B cell (primary cell): ENCODE measurements at regions not wholly inside any gene's neighbourhood (a gene's known extent, or its start where the extent isn't known, plus 50 kb on each side); places are given as distances from the start of the nearest gene placed in this dataset.
"Not testable (repeated sequence)": the region's sequence is repeated elsewhere in the genome, so short reads cannot be mapped to it uniquely, and the experiment has no call there.

ENCODE experiments used
- ATAC-seq: fragments of 200-7000 bp; cut with Tn5 transposase; one replicate; pipeline ENCODE4 v1.10.0; 2021; ENCODE audit warnings: low read depth, mild to moderate bottlenecking, moderate number of reproducible peaks, moderate library complexity
- CTCF ChIA-PET: fragments of 350-600 bp; sonication (Branson Sonifier 250); formaldehyde crosslinking; loops from one replicate; lab custom pipeline; 2021; ENCODE audit warnings: antibody characterized with exemption, inconsistent platforms; lab: Charles Lee
- POLR2A ChIA-PET: fragments of 350-600 bp; sonication (Branson Sonifier 250); formaldehyde crosslinking; loops from one replicate; lab custom pipeline; 2021; ENCODE audit warnings: antibody characterized with exemption; lab: Charles Lee
- DNase-seq: peaks from one replicate; pipeline ENCODE4 v3.0.0; 2013
- H2AFZ ChIP-seq: 2 replicates; pipeline ENCODE4 v1.6.1; 2012; ENCODE audit warnings: mild to moderate bottlenecking, low read depth, low read length; ENCODE audit not compliant: insufficient read depth, poor library complexity, severe bottlenecking
- H3K27ac ChIP-seq, 2 donors: 1 replicate in 1 of 2; 2 replicates in 1 of 2; pipeline ENCODE4 v1.5.1; 2012 to 2013; ENCODE audit warnings: low read length in 2 of 2, mild to moderate bottlenecking in 2 of 2, moderate library complexity in 1 of 2
- H3K27me3 ChIP-seq, 4 experiments: fragments of 200-600 bp in 1 of 4; sonication (generic) in 1 of 4; replicated peaks in 1 of 4; 1 replicate in 2 of 4; 2 replicates in 2 of 4; pipeline versions ENCODE4 v1.6.1 to v1.7.0; 2013 to 2016; ENCODE audit warnings: low read length in 3 of 4, mild to moderate bottlenecking in 2 of 4, mixed read lengths in 1 of 4, moderate library complexity in 1 of 4; ENCODE audit not compliant: insufficient read depth in 4 of 4, control insufficient read depth in 3 of 4; ENCODE audit errors: control extremely low read depth in 1 of 4
- H3K36me3 ChIP-seq, 2 experiments: replicated peaks in 1 of 2; 1 replicate in 1 of 2; 2 replicates in 1 of 2; pipeline versions ENCODE4 v1.6.1 to v1.7.1; 2013; ENCODE audit warnings: low read length in 1 of 2; ENCODE audit not compliant: insufficient read depth in 2 of 2, control insufficient read depth in 1 of 2; ENCODE audit errors: control extremely low read depth in 1 of 2, extremely low read depth in 1 of 2
- H3K4me1 ChIP-seq, 2 donors: fragments of 200-600 bp in 1 of 2; sonication (generic) in 1 of 2; 1 replicate in 1 of 2; 2 replicates in 1 of 2; pipeline versions ENCODE4 v1.5.1 to v1.6.1; 2013 to 2017; ENCODE audit warnings: low read length in 2 of 2; ENCODE audit not compliant: control insufficient read depth in 2 of 2, insufficient read depth in 2 of 2
- H3K4me2 ChIP-seq: replicated peaks from 2 replicates; pipeline ENCODE3; 2012; ENCODE audit warnings: mild to moderate bottlenecking, low read depth, low read length; ENCODE audit not compliant: poor library complexity, severe bottlenecking
- H3K4me3 ChIP-seq, 5 experiments: fragments of 200-600 bp in 1 of 5; sonication (generic) in 1 of 5; 1 replicate in 3 of 5; 2 replicates in 2 of 5; pipeline versions ENCODE4 v1.5.1 to v1.7.0; 2011 to 2016; ENCODE audit warnings: low read length in 4 of 5, mild to moderate bottlenecking in 4 of 5, low read depth in 2 of 5, control low read depth in 1 of 5, moderate library complexity in 1 of 5; ENCODE audit not compliant: insufficient read depth in 1 of 5; ENCODE audit errors: control extremely low read depth in 1 of 5, extremely low read depth in 1 of 5
- H3K79me2 ChIP-seq: fragments of 200-600 bp; sonication (generic); one replicate; pipeline ENCODE4 v1.6.0; 2016; ENCODE audit warnings: low read length; ENCODE audit not compliant: control insufficient read depth, insufficient read depth
- H3K9ac ChIP-seq: fragments of 200-600 bp; sonication (generic); 2 replicates; pipeline ENCODE4 v1.6.1; 2017; ENCODE audit warnings: mild to moderate bottlenecking, low read length, moderate library complexity
- H3K9me3 ChIP-seq, 3 donors: one replicate each; pipeline versions ENCODE4 v1.6.1 to v1.7.1; 2013; ENCODE audit warnings: low read length in 2 of 3; ENCODE audit not compliant: control insufficient read depth in 2 of 3, insufficient read depth in 1 of 3; ENCODE audit errors: control extremely low read depth in 1 of 3
- H4K20me1 ChIP-seq: 2 replicates; pipeline ENCODE4 v1.6.0; 2012; ENCODE audit warnings: mild to moderate bottlenecking, low read length; ENCODE audit not compliant: insufficient read depth, control insufficient read depth, poor library complexity, severe bottlenecking
- H3K27ac Mint-ChIP-seq: one replicate; pipeline ENCODE4 v1.8.0; 2021; ENCODE audit warnings: mixed read lengths
- H3K27me3 Mint-ChIP-seq: one replicate; pipeline ENCODE4 v1.8.0; 2021; ENCODE audit warnings: mixed read lengths
- H3K4me1 Mint-ChIP-seq: one replicate; pipeline ENCODE4 v1.8.0; 2021; ENCODE audit warnings: mixed read lengths
- H3K4me3 Mint-ChIP-seq: one replicate; pipeline ENCODE4 v1.8.0; 2021; ENCODE audit warnings: mixed read lengths
- H3K9me3 Mint-ChIP-seq: one replicate; pipeline ENCODE4 v1.8.0; 2022; ENCODE audit warnings: mixed read lengths; ENCODE audit not compliant: insufficient read depth
- CTCF ChIP-seq: fragments of 200-600 bp; IDR thresholded peaks from one replicate; pipeline ENCODE4 v1.8.0; 2022; ENCODE audit warnings: antibody characterized with exemption, mild to moderate bottlenecking
- EZH2 ChIP-seq: IDR thresholded peaks from 2 replicates; pipeline ENCODE4 v1.6.1; 2012; ENCODE audit warnings: borderline replicate concordance, low read depth, mild to moderate bottlenecking, moderate library complexity, low read length; ENCODE audit not compliant: insufficient read depth, poor library complexity, severe bottlenecking
- WGBS: methylation state at CpG from one replicate; pipeline ENCODE4 v1.1.5; 2013; ENCODE audit warnings: missing lambda C conversion rate; ENCODE audit not compliant: insufficient coverage; 5-methylcytosine and 5-hydroxymethylcytosine counted together
- intact Hi-C: fragments of 100-400 bp; cut with micrococcal nuclease; formaldehyde crosslinking; loops from one replicate; pipeline ENCODE4 v1.10.0; 2022

DNA sequence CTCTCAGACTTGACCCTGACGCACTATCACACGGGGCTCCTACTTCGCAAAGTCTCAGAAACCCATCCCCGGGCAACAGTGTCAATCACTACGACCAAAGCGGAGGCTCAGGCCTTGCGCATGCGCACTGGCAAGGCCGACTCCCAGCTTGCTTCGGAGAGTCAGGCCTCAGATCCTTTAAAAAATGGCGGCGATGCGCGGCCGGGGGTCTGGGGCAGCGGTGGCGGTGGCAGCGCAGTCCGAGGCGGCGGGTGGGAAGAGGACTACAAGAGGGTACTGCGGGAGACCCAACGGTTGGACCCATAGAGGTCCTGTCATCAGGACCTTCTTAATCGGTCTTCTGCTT is 196.9 kb downstream of the ZNF716 start:
- ChIA-PET CTCF (no interaction called here), POLR2A (no interaction called here)
- no peak for DNase-seq
- H3K4me2 ChIP-seq: no peak overlapping the region
- intact Hi-C loops: no loop called here
- H4K20me1 ChIP-seq: no peaks in the 10 kb centered on the region
- no peak for ATAC-seq
- H3K36me3 ChIP-seq: no peaks in the 10 kb centered on the region
- no peak for TF ChIP-seq EZH2
- no peak for TF ChIP-seq CTCF
- no peaks in the 10 kb centered on the region for H3K4me1 ChIP-seq
- Mint-ChIP-seq H3K4me3 (no peak overlapping the region), H3K9me3 (peaks cover 11% of the 10 kb centered on the region), H3K27me3 (no peaks in the 10 kb centered on the region), H3K4me1 (no peaks in the 10 kb centered on the region), H3K27ac (no peak overlapping the region)
- H3K4me3 ChIP-seq: no peak overlapping the region
- H3K27ac ChIP-seq: no peak overlapping the region
- no peaks in the 10 kb centered on the region for H3K79me2 ChIP-seq
- H2AFZ ChIP-seq: no peak overlapping the region
- H3K9me3 ChIP-seq: peaks cover 0 to 73% (median 0%) of the 10 kb centered on the region in 3 donors
- WGBS: 92% methylated on average over 24 of the region's 24 CpGs
- no peaks in the 10 kb centered on the region for H3K27me3 ChIP-seq
- no peak overlapping the region for H3K9ac ChIP-seq

DNA sequence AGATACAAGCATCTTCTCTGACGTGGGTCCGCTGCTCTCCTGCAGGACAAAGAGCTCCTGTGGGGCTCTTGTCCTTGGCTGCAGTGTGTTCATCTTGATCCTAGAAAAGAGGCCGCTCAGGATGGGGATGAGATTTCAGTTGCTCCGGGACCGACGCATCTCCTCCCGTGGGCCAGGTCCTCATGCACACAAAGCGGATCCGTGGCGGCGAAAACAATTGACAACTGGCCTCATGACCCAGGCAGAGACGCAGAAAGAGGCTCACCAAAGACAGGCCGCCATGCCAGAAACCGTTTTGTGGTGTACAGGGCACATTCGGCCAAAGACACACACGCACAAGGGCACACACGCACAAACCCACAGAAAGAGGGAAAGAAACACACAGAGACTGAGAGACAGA is 200.4 kb downstream of the ZNF716 start:
- CTCF ChIA-PET, H2AFZ ChIP-seq, H3K4me3 Mint-ChIP-seq, H3K27ac Mint-ChIP-seq, H3K36me3 ChIP-seq, H3K4me2 ChIP-seq, H3K27me3 ChIP-seq, H3K4me1 Mint-ChIP-seq, H3K4me3 ChIP-seq, H3K27me3 Mint-ChIP-seq, H3K79me2 ChIP-seq, POLR2A ChIA-PET, H3K4me1 ChIP-seq, H4K20me1 ChIP-seq, H3K27ac ChIP-seq, DNase-seq, H3K9ac ChIP-seq, intact Hi-C loops, ATAC-seq: not testable (repeated sequence)
- peaks cover 0 to 94% (median 0%) of the 10 kb centered on the region in 3 donors for H3K9me3 ChIP-seq
- H3K9me3 Mint-ChIP-seq: peaks cover 22% of the 10 kb centered on the region
- WGBS: 95% methylated on average over 14 of the region's 17 CpGs
